C4-2B (cell line): ENCODE measurements at regions not wholly inside any gene's neighbourhood (a gene's known extent, or its start where the extent isn't known, plus 50 kb on each side); places are given as distances from the start of the nearest gene placed in this dataset.
"Not testable (repeated sequence)": the region's sequence is repeated elsewhere in the genome, so short reads cannot be mapped to it uniquely, and the experiment has no call there.

Experiments
- ZFX ChIP-seq: fragments of 450-650 bp; IDR thresholded peaks from 2 replicates; pipeline ENCODE4 v1.6.1; 2017
- TF ChIP-seq, protein P1 (sequence below): fragments of 450-650 bp; conservative IDR thresholded peaks from 2 replicates; pipeline ENCODE4 v1.5.1; 2017; ENCODE audit warnings: mild to moderate bottlenecking

DNA sequence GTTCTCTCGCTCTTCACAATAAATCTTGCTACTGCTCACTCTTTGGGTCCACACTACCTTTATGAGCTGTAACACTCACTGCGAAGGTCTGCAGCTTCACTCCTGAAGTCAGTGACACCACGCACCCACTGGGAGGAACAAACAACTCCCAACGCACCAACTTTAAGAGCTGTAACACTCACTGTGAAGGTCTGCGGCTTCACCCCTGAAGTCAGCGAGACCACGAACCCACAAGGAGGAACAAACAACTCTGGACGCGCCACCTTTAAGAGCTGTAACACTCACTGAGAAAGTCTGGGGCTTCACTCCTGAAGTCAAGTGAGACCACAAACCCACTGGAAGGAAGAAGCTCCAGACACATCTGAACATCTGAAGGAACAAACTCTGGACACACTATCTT lies 89.5 kb upstream of the ITM2A start:
- TF ChIP-seq, protein P1, sequence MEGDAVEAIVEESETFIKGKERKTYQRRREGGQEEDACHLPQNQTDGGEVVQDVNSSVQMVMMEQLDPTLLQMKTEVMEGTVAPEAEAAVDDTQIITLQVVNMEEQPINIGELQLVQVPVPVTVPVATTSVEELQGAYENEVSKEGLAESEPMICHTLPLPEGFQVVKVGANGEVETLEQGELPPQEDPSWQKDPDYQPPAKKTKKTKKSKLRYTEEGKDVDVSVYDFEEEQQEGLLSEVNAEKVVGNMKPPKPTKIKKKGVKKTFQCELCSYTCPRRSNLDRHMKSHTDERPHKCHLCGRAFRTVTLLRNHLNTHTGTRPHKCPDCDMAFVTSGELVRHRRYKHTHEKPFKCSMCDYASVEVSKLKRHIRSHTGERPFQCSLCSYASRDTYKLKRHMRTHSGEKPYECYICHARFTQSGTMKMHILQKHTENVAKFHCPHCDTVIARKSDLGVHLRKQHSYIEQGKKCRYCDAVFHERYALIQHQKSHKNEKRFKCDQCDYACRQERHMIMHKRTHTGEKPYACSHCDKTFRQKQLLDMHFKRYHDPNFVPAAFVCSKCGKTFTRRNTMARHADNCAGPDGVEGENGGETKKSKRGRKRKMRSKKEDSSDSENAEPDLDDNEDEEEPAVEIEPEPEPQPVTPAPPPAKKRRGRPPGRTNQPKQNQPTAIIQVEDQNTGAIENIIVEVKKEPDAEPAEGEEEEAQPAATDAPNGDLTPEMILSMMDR, result not testable (repeated sequence)
- TF ChIP-seq ZFX, result not testable (repeated sequence)
